Left forelimb (tissue), 1 donor: ENCODE measurements at regions not wholly inside any gene's neighbourhood (a gene's known extent, or its start where the extent isn't known, plus 50 kb on each side); places are given as distances from the start of the nearest gene placed in this dataset.
A peak's percentile ranks its signal among the peaks of the same experiment; 100 is the strongest.

Experiments used
- DNase-seq: peaks from one replicate; pipeline ENCODE4 v3.0.0-alpha.2; 2018; ENCODE audit warnings: low spot score

- no peak for DNase-seq
Observed at GRCh38 chr2:23323917-23324680, 60.9 kb upstream of the KLHL29 start.

DNA sequence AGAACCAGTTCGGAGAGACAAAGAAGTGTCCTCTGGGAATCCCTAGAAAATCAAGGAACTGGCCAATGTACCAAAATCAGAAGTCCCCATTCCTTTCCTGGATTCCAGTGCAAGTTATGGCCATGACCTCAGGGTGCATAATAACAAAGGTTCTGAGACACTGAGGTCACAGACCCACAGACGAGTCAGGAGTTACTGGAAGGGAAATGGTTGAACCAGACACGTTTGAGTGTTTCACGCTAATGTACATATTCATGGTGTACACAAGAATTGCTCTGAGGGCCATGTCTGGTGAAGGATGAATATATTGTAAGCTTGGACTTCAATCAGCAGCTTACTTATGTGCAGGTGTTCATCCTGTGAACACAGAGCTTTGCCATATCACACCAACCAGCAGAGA, 58.6 kb upstream of the KLHL29 start:
- DNase-seq, result peak; percentile 3

DNA sequence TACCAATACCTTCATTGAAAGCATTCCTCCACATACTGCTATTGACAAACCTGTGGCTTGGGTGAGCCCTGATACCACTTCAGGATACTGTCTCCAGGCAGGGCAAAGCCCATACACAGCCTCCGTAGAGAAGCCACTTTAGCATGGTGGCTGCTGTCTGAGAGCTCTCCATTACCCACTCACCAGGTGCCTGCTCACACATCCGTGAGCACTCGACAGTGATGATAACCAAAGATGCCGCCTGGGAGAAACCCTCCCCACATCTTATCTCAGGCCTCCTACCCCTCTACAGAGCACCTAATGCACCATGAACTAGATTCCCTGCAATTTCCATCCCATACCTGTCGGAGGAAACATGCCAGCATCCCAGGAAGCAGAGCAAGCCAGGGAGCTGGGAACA, 57.6 kb upstream of the KLHL29 start:
- no peak for DNase-seq

GRCh38 chr2:23327887-23328286, 57.1 kb upstream of the KLHL29 start:
- DNase-seq, result no peak

DNA sequence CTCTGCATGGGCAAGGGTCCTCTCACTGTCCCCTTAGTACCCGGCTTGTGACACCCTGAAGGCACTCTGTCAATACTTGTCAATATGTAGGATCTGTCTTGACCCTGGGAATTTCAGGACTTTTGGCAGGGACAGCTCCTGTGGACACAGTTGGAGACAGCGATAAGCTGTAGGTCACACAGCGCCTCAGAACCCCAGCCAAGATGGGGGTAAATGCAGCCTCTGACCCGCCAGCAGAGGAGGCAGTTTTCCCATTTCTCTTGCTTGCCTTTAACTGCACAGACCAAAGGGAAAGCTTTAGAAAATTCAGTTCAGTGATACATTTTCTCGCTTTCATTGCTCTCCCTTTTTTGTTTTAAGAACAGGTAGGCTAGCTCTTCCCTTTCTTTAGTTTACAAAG, 54.8 kb upstream of the KLHL29 start:
- DNase-seq, result no peak
